ENCODE measurements at regions not wholly inside any gene's neighbourhood (a gene's known extent, or its start where the extent isn't known, plus 50 kb on each side); places are given as distances from the start of the nearest gene placed in this dataset.

DNA sequence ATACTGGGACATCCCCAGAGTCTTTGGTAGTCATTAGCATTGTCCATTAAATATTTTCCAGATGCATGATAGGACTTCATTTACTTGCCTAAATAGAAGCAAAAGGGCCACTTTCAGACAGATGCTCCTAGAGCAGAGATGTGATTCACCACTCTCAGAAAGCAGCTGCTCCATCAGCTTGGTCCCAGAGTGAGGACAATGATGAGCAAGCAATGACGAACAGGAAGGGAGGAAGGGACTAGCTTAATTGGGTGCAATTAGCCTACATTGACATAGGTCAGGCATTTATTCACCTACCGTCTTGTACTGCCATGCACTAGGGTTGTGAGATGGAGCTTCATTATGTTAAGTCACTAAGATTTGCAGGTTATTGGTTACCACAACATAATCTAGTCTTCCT lies 85.1 kb upstream of the PLXNA2 start:
- TF ChIP-seq EP300 (IDR thresholded peaks at IDR 0.05) (no peak), POLR2A (IDR thresholded peaks at IDR 0.05) (no peak), POLR2AphosphoS5 (IDR thresholded peaks at IDR 0.05) (no peak)
- TF ChIP-seq, protein P1, sequence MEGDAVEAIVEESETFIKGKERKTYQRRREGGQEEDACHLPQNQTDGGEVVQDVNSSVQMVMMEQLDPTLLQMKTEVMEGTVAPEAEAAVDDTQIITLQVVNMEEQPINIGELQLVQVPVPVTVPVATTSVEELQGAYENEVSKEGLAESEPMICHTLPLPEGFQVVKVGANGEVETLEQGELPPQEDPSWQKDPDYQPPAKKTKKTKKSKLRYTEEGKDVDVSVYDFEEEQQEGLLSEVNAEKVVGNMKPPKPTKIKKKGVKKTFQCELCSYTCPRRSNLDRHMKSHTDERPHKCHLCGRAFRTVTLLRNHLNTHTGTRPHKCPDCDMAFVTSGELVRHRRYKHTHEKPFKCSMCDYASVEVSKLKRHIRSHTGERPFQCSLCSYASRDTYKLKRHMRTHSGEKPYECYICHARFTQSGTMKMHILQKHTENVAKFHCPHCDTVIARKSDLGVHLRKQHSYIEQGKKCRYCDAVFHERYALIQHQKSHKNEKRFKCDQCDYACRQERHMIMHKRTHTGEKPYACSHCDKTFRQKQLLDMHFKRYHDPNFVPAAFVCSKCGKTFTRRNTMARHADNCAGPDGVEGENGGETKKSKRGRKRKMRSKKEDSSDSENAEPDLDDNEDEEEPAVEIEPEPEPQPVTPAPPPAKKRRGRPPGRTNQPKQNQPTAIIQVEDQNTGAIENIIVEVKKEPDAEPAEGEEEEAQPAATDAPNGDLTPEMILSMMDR (IDR thresholded peaks at IDR 0.05), result no peak
